Esophagus muscularis mucosa (tissue), 4 donors: ENCODE measurements at regions not wholly inside any gene's neighbourhood (a gene's known extent, or its start where the extent isn't known, plus 50 kb on each side); places are given as distances from the start of the nearest gene placed in this dataset.

ENCODE experiments used
- EP300 ChIP-seq: sonication (generic); formaldehyde crosslinking; IDR thresholded peaks from one replicate; pipeline ENCODE4 v1.6.1; 2017; ENCODE audit warnings: antibody characterized with exemption
- POLR2AphosphoS5 ChIP-seq, 2 donors: sonication (generic); formaldehyde crosslinking; IDR thresholded peaks; one replicate each; pipeline ENCODE4 v1.6.1; 2017; ENCODE audit warnings: antibody characterized with exemption in 2 of 2
- TF ChIP-seq, protein P1 (sequence below), 3 experiments: fragments of 200-600 bp in 2 of 3; fragments of 450-650 bp in 1 of 3; sonication (generic) in 2 of 3; IDR thresholded peaks; one replicate each; pipeline ENCODE4 v1.5.1; 2017 to 2019; ENCODE audit warnings: antibody characterized with exemption in 3 of 3, mild to moderate bottlenecking in 2 of 3, moderate library complexity in 1 of 3

DNA sequence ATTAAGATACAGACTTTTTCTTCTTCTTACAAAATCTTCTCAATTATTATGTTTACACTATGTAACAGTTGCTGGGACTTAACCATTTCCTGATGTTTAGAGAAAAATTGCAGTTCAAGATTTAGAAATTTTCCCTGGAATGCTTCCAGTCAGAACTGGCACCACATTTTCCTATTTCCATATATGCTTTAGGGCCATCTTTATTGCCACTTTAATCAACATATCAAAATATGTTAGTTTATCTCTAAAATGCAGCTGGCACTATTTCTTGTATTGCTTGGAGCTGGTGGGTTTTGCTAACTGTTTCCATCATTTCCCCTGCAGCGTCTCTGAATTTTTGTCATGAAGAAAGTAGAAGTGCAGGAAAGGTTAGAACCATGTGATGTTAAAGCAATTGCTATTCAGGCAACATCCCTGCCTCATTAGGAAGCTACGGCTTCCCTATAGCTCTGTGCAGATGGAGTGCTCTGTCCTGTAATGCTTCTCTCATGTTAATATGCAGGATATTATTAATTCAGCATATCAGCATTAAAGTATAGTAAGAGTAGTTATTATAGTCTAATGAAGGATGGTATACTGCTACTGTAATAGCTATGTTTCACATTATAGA is 269.1 kb downstream of the MTRR start:
- TF ChIP-seq, protein P1, sequence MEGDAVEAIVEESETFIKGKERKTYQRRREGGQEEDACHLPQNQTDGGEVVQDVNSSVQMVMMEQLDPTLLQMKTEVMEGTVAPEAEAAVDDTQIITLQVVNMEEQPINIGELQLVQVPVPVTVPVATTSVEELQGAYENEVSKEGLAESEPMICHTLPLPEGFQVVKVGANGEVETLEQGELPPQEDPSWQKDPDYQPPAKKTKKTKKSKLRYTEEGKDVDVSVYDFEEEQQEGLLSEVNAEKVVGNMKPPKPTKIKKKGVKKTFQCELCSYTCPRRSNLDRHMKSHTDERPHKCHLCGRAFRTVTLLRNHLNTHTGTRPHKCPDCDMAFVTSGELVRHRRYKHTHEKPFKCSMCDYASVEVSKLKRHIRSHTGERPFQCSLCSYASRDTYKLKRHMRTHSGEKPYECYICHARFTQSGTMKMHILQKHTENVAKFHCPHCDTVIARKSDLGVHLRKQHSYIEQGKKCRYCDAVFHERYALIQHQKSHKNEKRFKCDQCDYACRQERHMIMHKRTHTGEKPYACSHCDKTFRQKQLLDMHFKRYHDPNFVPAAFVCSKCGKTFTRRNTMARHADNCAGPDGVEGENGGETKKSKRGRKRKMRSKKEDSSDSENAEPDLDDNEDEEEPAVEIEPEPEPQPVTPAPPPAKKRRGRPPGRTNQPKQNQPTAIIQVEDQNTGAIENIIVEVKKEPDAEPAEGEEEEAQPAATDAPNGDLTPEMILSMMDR (IDR thresholded peaks at IDR 0.05): no peak
- no peak for TF ChIP-seq EP300
- no peak for TF ChIP-seq POLR2AphosphoS5 (IDR thresholded peaks at IDR 0.05)
